NAMALWA (cell line): ENCODE measurements at regions not wholly inside any gene's neighbourhood (a gene's known extent, or its start where the extent isn't known, plus 50 kb on each side); places are given as distances from the start of the nearest gene placed in this dataset.
"Not testable (repeated sequence)": the region's sequence is repeated elsewhere in the genome, so short reads cannot be mapped to it uniquely, and the experiment has no call there.

Experiments
- DNase-seq: peaks from one replicate; pipeline ENCODE4 v3.0.0-alpha.2; 2015; ENCODE audit warnings: low spot score

DNA sequence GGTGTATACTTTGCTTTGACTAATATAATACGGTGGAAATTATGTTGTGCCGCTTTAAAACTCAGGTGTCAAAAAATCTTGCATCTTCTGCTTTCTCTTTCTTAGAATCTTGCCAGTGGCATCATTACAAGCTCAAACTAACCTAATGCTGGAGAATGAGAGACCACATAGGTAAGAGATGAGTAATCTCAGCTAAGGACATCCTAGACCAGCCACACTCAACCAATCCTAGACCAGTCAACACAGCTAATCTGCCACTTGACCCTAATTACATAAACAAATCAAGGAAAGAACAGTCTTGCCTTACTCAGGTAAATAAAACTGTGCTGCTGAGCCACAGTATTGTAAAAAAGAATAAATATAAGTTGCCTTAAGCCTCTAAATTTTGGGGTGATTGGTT, 1323.9 kb upstream of the SPRY2 start:
- DNase-seq: no peak

DNA sequence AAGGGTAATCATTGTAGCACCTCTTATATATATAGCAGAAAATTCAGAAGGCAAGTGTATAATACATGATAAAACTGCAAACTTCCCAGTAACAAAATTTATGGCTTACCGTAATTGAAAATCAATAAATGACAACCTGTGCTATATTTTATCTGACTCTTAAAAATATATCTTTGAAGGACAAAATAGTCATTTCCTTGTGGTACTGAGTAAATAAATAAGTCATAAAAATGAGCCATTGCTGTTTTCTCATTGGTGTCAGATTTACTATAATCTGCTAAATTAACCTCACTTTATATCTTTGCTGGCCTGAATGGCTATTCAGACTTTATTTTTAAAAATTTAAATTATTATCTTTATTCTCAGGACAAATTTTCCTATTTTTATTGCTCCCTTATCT, 1319.1 kb upstream of the SPRY2 start:
- DNase-seq: no peak

DNA sequence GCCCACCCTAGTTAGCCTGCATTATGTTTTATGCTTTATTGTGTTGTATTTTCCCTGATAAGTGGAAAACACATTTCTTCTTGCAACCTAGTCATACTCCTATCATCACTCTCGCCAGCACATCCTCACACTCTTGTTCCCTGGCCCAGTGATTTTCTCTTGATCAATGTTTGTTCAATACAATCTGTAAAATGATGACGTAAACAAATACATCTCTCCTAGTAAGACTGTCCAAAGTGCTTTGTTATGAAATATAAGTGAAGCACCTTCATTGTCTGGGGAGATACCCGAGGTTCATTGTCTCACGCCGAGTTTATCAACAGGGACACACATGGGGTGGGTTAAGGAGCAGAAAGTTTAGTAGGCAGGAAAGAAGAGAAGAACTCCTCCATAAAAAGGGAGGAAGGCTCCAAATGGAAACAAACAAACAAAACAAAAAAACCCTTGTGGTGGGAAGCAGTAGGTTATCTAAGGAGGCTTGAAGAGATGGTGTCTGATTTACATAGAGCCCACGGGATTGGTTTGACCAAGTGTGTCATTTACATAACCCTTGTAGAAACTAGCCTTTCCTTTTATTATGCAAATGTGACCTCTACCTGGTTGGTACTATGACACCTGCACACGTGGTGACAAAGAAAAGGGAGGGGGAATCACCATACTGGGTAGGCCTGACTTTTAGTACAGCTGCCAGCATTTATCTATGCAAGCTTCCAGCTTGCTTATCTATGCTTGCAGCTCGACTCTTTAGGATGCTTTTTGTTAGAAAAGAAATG, 1317.9 kb upstream of the SPRY2 start:
- DNase-seq: no peak

DNA sequence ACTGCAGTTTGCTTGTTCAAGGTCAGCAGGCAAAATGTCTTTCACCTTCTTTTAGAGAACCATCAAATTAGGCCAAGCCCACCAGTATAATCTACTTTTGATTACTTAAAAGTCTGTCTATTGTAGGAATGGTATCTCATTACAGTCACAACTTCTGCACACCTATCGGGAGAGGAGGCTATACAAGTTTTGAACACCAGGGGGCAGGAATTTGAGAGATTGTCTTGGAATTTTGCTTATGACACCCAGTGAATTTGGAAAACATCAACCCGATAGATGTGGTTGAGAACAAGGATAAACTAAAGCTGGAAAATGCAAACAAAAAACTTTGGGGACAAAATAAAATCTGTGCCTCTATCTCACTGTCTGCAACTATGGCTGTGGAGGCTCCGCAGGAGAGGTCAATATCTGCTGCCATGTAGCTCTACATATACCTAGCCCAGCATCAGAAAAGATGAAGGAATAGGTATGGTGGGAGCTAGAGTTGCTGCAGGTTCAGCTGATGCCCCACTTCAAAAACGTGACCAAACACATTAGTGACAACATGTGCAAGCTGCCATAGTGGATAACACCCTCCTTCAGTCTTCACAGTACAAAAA, 1299.2 kb upstream of the SPRY2 start:
- peak; percentile 61 for DNase-seq

DNA sequence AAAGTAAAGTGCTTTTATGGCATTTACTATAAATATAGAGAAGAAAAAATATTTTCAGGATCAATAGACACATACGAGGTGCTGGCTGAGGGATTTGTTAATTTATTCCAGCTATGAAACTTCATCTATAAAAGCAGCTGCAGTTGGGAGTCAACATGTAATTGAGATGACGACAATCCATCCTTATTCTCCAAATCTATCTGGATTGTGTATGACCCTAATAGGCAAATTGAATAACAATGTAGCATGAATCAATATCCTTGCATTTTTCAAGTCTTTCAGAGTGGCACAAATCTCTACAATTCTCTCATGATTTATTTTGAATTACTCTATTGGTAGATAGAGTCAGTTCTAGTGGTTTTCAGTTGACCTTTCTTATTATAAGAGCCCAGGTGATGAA, 1296.5 kb upstream of the SPRY2 start:
- no peak for DNase-seq

DNA sequence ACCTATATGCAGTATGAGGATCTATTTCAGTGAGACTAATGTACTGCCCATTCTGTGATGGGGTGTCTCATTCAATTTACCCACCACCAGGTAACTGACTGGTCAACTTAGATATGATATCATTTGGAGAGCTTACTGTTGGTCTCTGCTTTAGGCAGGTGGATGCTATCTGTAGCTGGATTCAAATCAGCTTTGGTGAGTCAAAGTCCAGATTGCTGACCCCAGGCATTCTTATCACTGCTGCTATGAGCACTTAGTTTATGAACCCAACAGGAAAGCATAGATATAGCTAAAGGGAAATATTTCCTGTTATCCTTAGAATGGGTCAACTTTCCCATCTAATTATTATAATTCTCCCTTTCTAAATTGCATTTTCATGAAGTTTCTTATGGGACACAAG, 1295.2 kb upstream of the SPRY2 start:
- DNase-seq: no peak

DNA sequence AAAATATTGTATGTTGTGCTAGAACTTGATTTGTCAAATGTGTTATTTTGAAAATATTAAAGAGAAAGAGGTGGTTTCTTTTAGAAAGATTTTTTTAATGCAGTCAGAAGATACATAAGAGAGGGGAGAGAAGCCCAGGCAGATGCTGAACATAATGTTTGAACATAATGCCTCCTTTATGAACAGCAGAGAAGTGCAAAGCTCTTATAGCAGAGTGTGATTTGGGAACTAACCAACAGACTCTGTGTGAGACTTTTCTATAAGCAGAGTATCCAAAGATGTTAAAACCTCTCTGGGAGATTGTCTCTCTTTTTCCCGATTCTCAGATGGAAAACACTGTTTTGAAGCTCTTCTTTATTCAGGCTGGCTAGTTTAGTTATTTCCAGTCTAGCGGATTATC, 1274.1 kb upstream of the SPRY2 start:
- DNase-seq: no peak

DNA sequence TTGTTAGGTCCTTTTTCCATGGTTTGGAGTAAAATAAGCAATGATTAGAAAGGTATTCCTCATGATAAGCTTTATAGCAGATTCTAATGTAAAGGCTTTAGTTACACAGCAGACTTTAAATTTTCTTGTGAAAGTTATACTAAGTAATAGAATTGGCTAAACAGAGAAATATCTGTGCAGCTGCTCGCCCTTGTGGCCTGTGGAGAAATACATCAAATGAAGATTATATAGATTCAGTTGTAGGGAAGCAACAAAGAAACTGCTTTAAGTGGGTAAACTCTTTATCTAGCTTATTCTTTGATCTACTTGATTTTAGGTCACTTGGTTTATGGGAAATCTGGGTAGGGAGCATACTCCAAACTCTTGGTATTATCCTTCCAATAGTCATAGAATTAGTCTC, 1269.7 kb upstream of the SPRY2 start:
- DNase-seq: peak; percentile 17

DNA sequence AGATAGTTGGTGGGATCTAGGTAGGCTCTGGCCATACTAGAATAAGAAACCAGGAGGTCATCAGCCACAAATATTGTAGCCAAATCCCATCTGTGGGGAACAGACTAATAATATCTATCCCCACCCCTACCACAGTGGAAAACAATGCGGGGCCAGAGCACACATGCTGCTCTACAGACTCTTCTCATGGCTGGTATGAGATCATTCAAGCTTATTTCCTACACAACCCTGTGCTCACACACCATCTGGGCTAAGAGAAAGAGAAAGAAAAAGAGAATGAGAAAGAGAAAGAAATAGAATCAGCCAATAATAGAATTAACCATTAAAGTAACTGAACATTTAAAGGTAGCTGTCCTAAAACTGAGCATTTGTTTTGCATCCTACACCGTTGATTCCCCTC, 1268.4 kb upstream of the SPRY2 start:
- peak; percentile 69 for DNase-seq

DNA sequence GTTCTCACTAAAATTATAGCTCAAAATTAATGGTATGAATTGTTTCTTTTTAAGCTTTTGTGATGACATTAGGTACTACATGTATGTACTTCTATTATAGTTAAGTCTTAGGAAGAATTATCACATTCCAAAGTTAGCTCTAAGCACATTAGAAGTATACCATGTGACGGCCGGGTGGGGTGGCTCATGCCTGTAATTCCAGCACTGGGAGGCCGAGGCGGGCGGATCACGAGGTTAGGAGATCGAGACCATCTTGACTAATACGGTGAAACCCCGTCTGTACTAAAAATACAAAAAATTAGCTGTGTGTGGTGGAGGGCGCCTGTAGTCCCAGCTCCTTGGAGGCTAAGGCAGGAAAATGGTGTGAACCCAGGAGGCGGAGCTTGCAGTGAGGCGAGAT, 1265.1 kb upstream of the SPRY2 start:
- no peak for DNase-seq

DNA sequence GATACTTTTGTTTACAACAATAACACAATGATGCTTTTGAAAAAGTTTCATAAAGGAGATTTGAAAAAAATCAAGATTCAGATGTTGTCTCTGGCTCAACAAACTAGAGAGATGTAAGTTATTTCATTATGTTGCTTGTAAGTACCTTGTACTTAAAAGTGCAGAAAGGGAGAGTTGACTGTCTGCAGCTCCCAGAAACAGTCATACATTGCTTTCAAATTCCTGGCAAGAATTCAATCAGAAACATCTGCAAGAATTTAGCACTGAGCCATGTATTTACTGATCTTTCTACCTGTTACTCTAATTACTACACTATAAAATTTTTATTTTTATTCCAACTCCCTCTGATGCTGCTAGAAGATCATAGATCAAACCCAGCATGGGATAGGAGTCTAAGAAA, 1261.3 kb upstream of the SPRY2 start:
- no peak for DNase-seq

DNA sequence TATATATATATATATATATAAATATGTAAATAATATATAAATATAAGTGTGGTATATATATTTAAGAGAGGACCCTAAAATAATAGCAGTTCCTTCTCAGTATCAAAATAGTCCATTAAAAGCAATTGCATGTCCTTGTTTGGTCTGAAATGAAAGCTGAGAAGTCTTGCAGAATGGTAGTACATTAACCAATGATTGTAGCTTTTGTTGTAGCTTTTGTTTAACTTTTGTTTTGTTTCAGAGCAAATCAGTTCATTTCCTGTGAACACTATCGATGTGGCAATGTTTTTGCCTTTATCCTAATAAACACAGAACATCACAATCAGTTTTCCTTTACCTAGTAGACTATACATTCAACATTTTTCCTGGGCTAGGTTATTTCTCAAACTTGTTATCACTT, 1256.2 kb upstream of the SPRY2 start:
- DNase-seq: no peak

DNA sequence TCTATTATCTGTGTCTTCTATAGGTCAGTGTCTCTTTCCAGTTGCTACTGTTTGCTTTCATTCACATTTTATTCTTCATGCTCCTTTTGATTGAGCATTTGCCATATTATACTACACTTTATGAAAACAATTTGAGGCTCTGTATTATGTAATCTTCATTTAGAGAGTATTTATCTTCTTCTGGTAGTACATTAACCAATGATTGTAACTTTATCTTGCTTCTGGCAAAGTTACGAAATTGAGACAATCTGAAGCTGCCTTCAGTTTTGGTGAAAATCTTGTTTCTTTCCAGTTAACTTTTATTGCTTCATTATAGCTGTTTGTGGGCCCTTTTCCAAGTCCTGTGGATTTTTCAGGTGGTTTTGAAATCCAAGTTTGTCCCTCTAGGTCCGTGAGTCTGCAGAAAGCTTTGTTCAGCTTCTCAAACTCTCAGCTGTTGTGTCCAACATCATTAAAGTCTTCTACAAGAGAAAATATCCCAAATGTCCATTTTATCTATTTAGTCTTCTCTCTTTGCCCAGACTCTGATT, 1255.4 kb upstream of the SPRY2 start:
- no peak for DNase-seq

DNA sequence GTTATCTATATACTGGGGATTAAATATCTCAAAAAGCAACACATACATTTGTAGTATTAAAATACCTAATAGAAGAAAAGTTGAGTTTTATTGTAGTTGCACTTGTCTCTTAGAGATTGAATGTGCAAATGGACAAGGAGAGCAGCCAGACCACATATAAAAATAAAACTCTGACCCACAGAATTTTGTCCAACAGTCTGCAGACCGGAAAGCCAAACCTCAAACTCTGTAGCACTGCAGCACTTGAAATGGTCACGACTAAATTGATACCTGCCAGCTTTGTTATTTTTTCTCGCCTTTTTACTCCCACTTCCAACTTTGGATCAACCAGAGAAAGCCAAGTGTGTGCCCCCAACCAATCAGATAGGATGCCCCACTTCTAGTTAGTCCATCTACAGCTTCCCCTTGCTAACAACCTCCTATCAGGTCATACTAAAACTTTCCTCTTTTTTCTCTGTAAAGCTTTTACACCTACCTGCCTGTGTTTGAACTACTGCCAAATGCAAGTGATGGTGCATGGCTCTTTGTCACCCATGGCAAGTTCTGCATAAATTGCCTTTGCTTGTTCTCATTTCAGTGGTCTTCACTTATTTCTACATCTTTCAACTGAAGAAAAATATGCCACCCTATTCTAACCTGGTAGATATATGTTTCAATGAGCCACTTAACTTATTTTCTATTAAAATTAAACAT, 1250.7 kb upstream of the SPRY2 start:
- DNase-seq: no peak

DNA sequence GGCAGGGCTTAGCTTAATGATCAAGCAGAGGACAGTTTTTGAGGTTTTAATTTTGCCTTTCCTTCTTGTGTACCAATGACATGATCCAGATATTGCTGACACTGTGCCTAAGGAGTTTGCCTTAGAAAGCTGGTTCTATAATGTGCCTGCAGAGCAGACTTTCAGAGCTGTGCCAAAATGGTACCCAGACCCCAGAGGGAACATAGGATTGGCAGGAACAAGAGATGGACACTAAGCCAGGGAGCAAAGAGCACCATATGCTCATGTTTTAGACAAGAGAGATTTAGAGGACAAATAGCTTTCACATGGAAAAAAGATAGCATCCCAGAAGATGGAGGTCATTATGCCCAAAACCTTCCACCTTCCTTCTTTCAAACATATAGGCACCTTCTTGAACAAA, 1241.5 kb upstream of the SPRY2 start:
- no peak for DNase-seq

DNA sequence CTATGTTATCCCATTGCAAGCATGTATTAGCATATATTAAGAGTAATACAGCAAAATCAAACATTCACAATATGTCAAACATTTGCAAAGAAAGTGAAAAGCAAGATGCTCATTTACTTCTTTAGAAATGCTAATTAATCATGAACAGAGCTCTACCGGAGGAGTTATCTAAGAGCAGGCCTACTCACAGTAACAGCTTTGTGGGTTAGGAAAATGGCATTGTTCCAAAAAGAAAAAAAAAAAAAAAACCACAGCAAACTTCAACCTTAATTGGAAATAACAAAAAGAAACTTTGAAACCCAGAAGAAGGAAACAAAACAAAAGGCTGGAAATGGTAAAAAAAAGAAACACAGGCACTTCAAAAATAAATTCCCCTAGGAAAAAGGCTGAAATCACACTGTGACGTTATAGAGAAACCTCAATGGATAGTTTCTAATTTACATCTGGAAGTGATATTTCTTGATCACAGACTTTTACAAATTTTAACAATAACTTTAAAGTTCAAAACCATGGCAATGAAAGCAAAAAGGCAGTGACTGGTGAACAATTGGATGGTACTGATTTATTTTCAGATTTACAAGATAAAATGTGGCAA, 1236.8 kb upstream of the SPRY2 start:
- no peak for DNase-seq

DNA sequence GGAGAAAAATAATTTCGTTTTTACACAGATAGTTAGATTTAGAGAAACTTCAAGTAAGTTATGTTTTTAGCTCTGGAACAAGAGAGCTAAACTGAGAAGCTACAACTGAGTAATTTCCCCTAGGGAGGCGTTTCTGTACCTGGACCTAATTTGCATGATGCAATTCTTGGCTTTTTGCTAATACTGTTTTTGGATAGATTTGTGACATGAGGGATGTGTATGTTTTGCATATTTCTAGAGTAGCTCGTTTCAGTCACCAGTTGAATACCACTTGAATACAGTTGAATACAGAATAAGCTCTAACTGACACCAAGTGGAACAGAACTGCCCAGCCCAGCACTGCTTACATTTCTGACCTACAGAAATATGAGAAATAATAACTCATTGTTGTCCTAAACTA, 1227.9 kb upstream of the SPRY2 start:
- peak; percentile 10 for DNase-seq

DNA sequence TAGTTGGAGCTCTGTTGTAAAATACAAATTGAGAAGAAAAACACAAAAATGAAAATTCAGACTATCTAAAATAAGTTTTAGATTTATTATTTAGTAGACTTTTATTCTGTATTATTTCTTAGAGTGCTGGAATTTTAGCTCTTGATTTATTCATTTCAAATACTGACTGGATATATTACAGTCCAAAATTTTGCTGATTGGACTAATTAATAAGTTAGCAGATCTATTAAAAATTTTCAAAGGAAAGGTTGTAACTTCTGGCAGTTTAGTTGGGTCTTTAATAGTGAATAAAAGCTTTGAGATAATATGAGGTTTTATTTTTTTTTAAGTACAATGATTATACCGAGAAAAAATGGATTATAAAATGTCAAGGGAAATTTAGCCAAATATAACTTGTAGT, 1224.9 kb upstream of the SPRY2 start:
- no peak for DNase-seq

DNA sequence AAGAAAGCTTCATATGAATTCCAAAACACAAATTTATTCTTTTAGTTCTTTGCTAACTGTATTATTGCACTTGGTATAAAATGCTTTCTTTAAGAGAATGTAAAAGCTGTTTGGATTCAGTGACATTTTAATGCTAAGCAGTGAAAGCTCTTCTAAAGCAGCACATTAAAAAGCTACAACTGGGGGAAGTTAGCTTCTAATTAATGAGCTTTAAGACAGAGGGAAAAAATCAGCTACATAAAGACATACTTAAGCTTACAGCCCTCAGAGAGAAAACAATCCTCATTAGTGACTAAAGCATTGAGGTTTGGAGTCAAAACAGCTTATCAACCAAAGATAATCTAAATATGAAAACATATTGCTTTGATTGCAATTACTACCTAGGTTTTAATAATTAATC, 1222.2 kb upstream of the SPRY2 start:
- DNase-seq: no peak

DNA sequence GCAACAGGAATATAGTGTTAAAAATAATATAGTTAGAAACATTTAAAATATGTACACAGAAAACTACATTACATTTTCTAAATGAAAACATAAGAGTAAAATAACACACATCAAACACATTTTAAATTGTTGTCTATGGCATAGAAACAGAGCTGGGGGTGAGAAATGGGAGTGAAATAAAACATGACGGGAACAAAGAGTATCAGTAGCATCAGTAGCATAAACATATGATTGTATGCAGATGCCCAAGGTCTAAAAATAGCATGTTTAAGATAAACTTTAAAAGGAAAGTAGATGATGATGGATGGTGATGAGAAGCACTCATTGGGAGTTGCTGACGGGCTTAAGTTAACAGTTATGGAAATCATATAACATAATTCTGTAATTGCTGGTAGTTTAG, 1221.7 kb upstream of the SPRY2 start:
- no peak for DNase-seq

DNA sequence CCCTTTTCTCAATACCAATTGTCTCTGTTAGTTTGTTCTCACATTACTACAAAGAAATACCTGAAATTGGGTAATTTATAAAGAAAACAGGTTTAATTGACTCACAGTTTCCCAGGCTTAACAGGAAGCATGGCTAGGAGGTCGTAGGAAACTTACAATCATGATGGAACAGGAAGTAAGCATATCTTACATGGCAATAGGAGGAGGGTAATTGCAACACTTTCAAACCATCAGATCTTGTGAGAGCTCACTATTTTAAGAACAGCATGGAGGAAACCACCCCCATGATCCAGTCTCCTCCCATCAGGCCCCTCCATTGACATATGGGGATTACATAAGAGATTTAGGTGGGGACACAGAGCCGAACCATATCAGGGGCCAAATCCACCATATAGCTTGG, 1210.1 kb upstream of the SPRY2 start:
- no peak for DNase-seq

DNA sequence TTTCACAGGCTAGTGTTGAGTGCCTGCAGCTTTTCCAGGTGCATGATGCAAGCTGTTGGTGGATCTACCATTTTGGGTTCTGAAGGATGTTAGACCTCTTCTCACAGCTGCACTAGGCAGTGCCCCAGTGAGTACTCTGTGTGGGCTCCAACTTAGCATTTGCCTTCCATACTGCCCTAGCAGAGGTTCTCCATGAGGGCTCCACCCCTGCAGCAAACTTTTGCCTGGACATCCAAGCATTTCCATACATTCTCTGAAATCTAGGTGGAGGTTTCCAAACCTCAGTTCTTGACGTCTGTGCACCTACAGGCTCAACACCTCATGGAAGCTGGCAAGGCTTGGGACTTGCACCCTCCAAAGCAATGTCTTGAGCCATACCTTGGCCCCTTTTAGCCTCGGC, 1205.4 kb upstream of the SPRY2 start:
- DNase-seq: not testable (repeated sequence)

DNA sequence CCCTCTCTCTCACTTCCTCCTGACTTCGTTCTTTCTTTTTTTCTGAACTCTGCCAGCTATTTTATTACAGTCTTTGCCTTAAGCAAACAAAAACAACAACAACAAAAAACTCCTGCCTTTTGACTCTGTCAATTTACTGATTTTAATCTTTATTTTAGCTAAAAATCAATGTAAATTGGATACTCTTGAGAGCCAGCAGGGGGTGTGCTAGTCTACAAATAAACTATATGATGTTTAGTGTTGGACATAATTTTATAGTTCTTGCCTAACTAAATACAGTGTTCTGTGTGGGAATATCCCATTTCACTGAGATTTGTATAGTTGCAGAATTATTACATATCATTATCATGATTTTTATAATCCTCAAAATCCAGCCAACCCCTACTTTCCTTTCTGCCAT, 1199.9 kb upstream of the SPRY2 start:
- peak; percentile 53 for DNase-seq
